Left ventricle myocardium superior (tissue), 1 donor: ENCODE measurements at regions not wholly inside any gene's neighbourhood (a gene's known extent, or its start where the extent isn't known, plus 50 kb on each side); places are given as distances from the start of the nearest gene placed in this dataset.

Experiments used
- ATAC-seq: fragments of 200-7000 bp; cut with Tn5 transposase; one replicate; pipeline ENCODE4 v1.9.1; 2020; ENCODE audit warnings: mild to moderate bottlenecking, moderate library complexity
- DNase-seq: peaks from one replicate; pipeline ENCODE4 v3.0.0-alpha.2; 2020
- intact Hi-C: fragments of 100-400 bp; cut with micrococcal nuclease; formaldehyde crosslinking; loops from one replicate; pipeline ENCODE4 v1.11.0; 2022
- donor health status: DM: no; HTN: yes; CAD: no; lungs with severe emphysema.

- DNase-seq (no peak), ATAC-seq (no peak)
- intact Hi-C loops: no loop called here
Measured at GRCh38 chr1:25045480-25046193, 115.6 kb upstream of the RUNX3 start.

- intact Hi-C loops: no loop called here
- DNase-seq (no peak), ATAC-seq (no peak)
Measured at GRCh38 chr1:25043228-25043580, 113.1 kb upstream of the RUNX3 start.

GRCh38 chr1:25042331-25043227 lies 112.5 kb upstream of the RUNX3 start:
- no peak for ATAC-seq
- intact Hi-C loops: no loop called here
- no peak for DNase-seq

- DNase-seq: peak; percentile 6
- no peak for ATAC-seq
- intact Hi-C loops: no loop called here
Measured at GRCh38 chr1:25041916-25042315, 111.8 kb upstream of the RUNX3 start.

GRCh38 chr1:25040122-25040685 lies 110.1 kb upstream of the RUNX3 start:
- DNase-seq (peak; percentile 4), ATAC-seq (no peak)
- intact Hi-C loops: no loop called here

- ATAC-seq (no peak), DNase-seq (no peak)
- intact Hi-C loops: no loop called here
Measured at GRCh38 chr1:25039229-25039628, 109.2 kb upstream of the RUNX3 start.

- intact Hi-C loops: no loop called here
- no peak for ATAC-seq
- DNase-seq: no peak
Measured at GRCh38 chr1:25038699-25039098, 108.6 kb upstream of the RUNX3 start.

GRCh38 chr1:25037174-25038074 lies 107.3 kb upstream of the RUNX3 start:
- intact Hi-C loops: no loop called here
- DNase-seq (peak; percentile 37), ATAC-seq (no peak)

GRCh38 chr1:25036117-25036546 lies 106.1 kb upstream of the RUNX3 start:
- intact Hi-C loops: no loop called here
- DNase-seq (no peak), ATAC-seq (no peak)

GRCh38 chr1:25035523-25036116 lies 105.5 kb upstream of the RUNX3 start:
- intact Hi-C loops: no loop called here
- DNase-seq: peak; percentile 5
- no peak for ATAC-seq

GRCh38 chr1:25034736-25035522 lies 104.9 kb upstream of the RUNX3 start:
- peak; percentile 17 for DNase-seq
- intact Hi-C loops: no loop called here

GRCh38 chr1:25033828-25034705 lies 104.0 kb upstream of the RUNX3 start:
- DNase-seq: peak; percentile 60
- intact Hi-C loops: no loop called here
- ATAC-seq: peak; percentile 65

More at GRCh38 chr1:25034736-25035522, 104.9 kb upstream of the RUNX3 start:
- ATAC-seq: no peak

GRCh38 chr1:25033030-25033827 lies 103.2 kb upstream of the RUNX3 start:
- ATAC-seq (no peak), DNase-seq (no peak)
- intact Hi-C loops: no loop called here

GRCh38 chr1:25031966-25032667 lies 102.0 kb upstream of the RUNX3 start:
- peak; percentile 65 for DNase-seq
- intact Hi-C loops: no loop called here
- peak; percentile 81 for ATAC-seq

- ATAC-seq (no peak), DNase-seq (no peak)
- intact Hi-C loops: no loop called here
Measured at GRCh38 chr1:25031601-25031965, 101.5 kb upstream of the RUNX3 start.
